ENCODE measurements at regions not wholly inside any gene's neighbourhood (a gene's known extent, or its start where the extent isn't known, plus 50 kb on each side); places are given as distances from the start of the nearest gene placed in this dataset.

- DNase-seq (ENCODE audit: low read depth in 1 of 2, low spot score in 1 of 2) (no peak), ATAC-seq (no peak), FAIRE-seq (no peak)
- Histone ChIP-seq H3K4me2 (no peak overlapping the region), H3K27ac (no peak overlapping the region), H3K4me3 (no peak overlapping the region), H3K9me3 (no peaks in the 10 kb centered on the region), H3K4me1 (no peaks in the 10 kb centered on the region)
- CTCF ChIA-PET: interaction anchor here (1.2 to 1.8 kb wide), 2 partner anchors 171 to 209 kb away, joined by 4 to 6 read pairs; no protein-coding TSS in a partner anchor
- POLR2A ChIA-PET: no interaction called here
- 34% methylated on average over 8 of the region's 13 CpGs for WGBS (ENCODE audit: missing lambda C conversion rate)
- no peak for TF ChIP-seq BCL3 (IDR thresholded peaks at IDR 0.05)
These were observed 153.1 kb upstream of the RPS6KA2 start for GRCh38 chr6:166779963-166780683.

- Histone ChIP-seq H3K27ac (no peak overlapping the region), H3K4me2 (no peak overlapping the region), H3K4me1 (no peaks in the 10 kb centered on the region), H3K9me3 (no peaks in the 10 kb centered on the region), H3K4me3 (no peak overlapping the region)
- ChIA-PET POLR2A (no interaction called here), CTCF (interaction anchor here (1.8 to 2.1 kb wide), 2 partner anchors 172 to 363 kb away, joined by 4 to 5 read pairs; no protein-coding TSS in a partner anchor)
- ATAC-seq: no peak
- WGBS (ENCODE audit: missing lambda C conversion rate): 54% methylated on average over 11 of the region's 11 CpGs
- DNase-seq (ENCODE audit: low read depth in 1 of 2, low spot score in 1 of 2): no peak
- TF ChIP-seq TFCP2L1 (CRISPR knock-in tag; IDR thresholded peaks at IDR 0.05) (no peak), RCOR1 (IDR thresholded peaks at IDR 0.05; ENCODE audit: low read depth, low read length) (no peak), HOXB13 (CRISPR knock-in tag; IDR thresholded peaks at IDR 0.05; ENCODE audit: low read depth) (no peak), KDM5A (IDR thresholded peaks at IDR 0.05) (no peak)
- FAIRE-seq: no peak
These were observed 152.3 kb upstream of the RPS6KA2 start for GRCh38 chr6:166779381-166779780.

- no peak for TF ChIP-seq RFX5 (IDR thresholded peaks at IDR 0.05)
- TF ChIP-seq ZNF302 (CRISPR knock-in tag; IDR thresholded peaks at IDR 0.05): no peak
- Histone ChIP-seq H3K4me1 (no peaks in the 10 kb centered on the region), H3K27ac (no peak overlapping the region), H3K4me2 (no peak overlapping the region), H3K9me3 (no peaks in the 10 kb centered on the region), H3K4me3 (no peak overlapping the region)
- DNase-seq (ENCODE audit: low read depth in 1 of 2, low spot score in 1 of 2) (no peak), ATAC-seq (no peak), FAIRE-seq (no peak)
- 69% methylated on average over 14 of the region's 14 CpGs for WGBS (ENCODE audit: missing lambda C conversion rate)
- ChIA-PET CTCF (interaction anchor here (1.8 to 2.1 kb wide), 2 partner anchors 173 to 363 kb away, joined by 4 to 5 read pairs; no protein-coding TSS in a partner anchor), POLR2A (no interaction called here)
These were observed 151.7 kb upstream of the RPS6KA2 start for GRCh38 chr6:166778776-166779175.

GRCh38 chr6:166778046-166778445 is 151.0 kb upstream of the RPS6KA2 start:
- POLR2A ChIA-PET: no interaction called here
- no peak for ATAC-seq
- Histone ChIP-seq H3K27ac (no peak overlapping the region), H3K4me3 (no peak overlapping the region), H3K9me3 (no peaks in the 10 kb centered on the region), H3K4me2 (no peak overlapping the region), H3K4me1 (no peaks in the 10 kb centered on the region)
- no peak for TF ChIP-seq BHLHE40 (IDR thresholded peaks at IDR 0.05; ENCODE audit: low read depth, low read length)
- no peak for TF ChIP-seq HDAC2 (IDR thresholded peaks at IDR 0.05)
- no peak for TF ChIP-seq MAZ (IDR thresholded peaks at IDR 0.05; ENCODE audit: borderline replicate concordance, low read depth, low read length)
- TF ChIP-seq NR3C1 (IDR thresholded peaks at IDR 0.05): no peak
- no peak for TF ChIP-seq ZSCAN20 (CRISPR knock-in tag; IDR thresholded peaks at IDR 0.05)
- no peak for TF ChIP-seq HOXB5 (CRISPR knock-in tag; IDR thresholded peaks at IDR 0.05)
- no peak for TF ChIP-seq TP53 (CRISPR knock-in tag; IDR thresholded peaks at IDR 0.05)
- TF ChIP-seq HMGXB4 (CRISPR knock-in tag; IDR thresholded peaks at IDR 0.05; ENCODE audit: borderline replicate concordance): no peak
- no peak for TF ChIP-seq HES2 (IDR thresholded peaks at IDR 0.05)
- TF ChIP-seq FOXS1 (CRISPR knock-in tag; IDR thresholded peaks at IDR 0.05): no peak
- TF ChIP-seq CHD2 (IDR thresholded peaks at IDR 0.05; ENCODE audit: low read length, partially characterized antibody): no peak
- TF ChIP-seq POLR2AphosphoS2 (conservative IDR thresholded peaks at IDR 0.05; ENCODE audit: low read length): no peak
- no peak for TF ChIP-seq RARB (CRISPR knock-in tag; IDR thresholded peaks at IDR 0.05)
- no peak for TF ChIP-seq USF2 (IDR thresholded peaks at IDR 0.05)
- no peak for TF ChIP-seq ATOH8 (CRISPR knock-in tag; IDR thresholded peaks at IDR 0.05; ENCODE audit: low read depth)
- CTCF ChIA-PET: interaction anchor here (1.8 to 2.1 kb wide), 2 partner anchors 173 to 364 kb away, joined by 4 to 5 read pairs; no protein-coding TSS in a partner anchor
- DNase-seq (ENCODE audit: low read depth in 1 of 2, low spot score in 1 of 2): no peak
- no peak for FAIRE-seq
- 57% methylated on average over 9 of the region's 9 CpGs for WGBS (ENCODE audit: missing lambda C conversion rate)

Measured in A549 (cell line).